ENCODE measurements at regions not wholly inside any gene's neighbourhood (a gene's known extent, or its start where the extent isn't known, plus 50 kb on each side); places are given as distances from the start of the nearest gene placed in this dataset.
"Not testable (repeated sequence)": the region's sequence is repeated elsewhere in the genome, so short reads cannot be mapped to it uniquely, and the experiment has no call there.

DNA sequence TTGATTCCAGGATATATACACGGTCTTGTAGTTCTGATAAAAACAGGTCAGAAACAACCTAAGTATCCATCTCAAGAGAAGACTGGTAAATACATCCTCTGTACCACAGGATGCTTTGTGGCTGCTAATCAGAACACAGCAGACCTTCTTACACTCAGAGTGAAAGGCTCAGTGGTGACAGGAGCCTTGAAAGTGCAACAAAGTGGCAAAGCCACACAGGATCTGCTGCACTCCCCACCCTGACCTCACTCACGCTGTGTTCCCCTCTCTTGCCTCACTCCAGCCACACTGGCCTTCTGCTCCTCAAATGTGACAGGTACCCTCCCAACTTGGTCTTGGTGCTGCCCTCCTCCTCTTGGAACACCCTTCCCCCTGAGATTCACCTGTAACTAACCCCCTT, 98.1 kb upstream of the GRIP1 start:
- no peak for DNase-seq

DNA sequence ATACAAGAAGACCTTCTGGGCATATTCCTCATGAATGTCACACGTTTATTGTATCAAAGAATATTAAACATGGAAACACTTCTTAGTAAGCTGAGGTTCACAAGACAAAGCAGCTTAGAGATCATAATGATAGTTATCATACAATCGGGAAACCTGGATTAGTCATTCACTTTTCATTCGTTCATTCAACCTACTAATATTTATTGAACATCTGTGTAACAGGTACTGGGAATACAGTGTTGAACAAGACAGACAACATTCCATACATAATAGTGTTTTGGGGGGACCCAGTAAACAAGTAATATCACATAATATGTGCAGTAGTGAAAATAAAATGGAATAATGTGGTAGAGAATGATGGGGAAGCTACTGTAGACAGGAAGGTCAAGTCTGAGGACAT, 100.6 kb upstream of the GRIP1 start:
- DNase-seq, result no peak

DNA sequence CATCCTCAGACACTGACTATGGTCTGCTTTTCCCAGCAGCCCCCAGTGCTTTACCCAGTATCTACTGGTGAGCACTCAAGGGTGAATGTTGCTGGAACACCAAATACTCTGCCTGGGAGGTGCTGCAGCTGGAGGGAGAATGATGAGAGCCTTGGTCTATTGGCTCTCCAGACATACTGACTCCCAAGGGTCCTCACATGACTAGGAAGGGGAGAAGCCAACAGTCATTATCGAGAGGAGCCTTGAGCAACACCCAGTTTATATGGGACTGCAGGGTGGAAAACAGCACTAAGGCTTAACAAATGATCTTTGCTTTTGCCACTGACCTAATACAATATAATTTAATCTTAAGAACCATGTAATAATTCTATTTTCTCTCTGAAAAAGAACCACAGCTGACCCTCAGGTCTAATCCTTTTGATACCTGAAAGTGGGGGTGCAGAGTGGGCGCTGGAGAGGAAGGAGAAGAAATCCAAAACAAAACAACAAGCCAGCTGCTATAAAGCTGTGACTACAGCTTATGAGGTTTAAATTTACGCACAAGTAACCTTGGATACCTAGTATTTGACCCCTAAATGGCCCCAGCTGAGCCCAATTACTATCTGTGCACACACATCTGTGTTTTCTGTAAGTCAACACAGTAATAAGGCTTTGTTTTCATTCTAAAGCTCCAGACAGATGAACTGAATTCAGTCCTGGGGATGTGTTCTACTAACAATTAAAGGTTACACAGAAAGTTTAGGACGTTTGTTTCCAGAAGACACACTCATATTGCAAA, 107.8 kb upstream of the GRIP1 start:
- DNase-seq, result no peak

DNA sequence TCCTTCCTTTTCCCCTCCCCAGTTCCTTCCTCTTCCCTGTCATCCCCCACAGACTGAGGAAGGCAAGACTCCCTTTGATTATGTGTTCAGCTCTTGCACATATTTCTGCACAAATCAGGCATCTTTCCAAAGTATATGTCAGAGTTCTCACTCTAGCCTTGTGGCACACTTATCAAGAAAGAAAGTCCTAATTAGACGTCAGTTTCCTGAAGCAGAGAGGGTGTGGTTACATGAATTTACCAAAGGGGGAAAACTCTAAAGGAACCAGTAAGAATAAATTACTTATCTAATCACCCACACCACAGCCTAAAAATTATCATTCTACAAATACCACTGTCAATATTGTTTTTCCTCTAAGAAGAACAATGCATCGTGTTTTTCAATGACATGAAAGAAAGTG, 120.7 kb upstream of the GRIP1 start:
- DNase-seq, result peak in 1 of 2 experiments; percentile 11

DNA sequence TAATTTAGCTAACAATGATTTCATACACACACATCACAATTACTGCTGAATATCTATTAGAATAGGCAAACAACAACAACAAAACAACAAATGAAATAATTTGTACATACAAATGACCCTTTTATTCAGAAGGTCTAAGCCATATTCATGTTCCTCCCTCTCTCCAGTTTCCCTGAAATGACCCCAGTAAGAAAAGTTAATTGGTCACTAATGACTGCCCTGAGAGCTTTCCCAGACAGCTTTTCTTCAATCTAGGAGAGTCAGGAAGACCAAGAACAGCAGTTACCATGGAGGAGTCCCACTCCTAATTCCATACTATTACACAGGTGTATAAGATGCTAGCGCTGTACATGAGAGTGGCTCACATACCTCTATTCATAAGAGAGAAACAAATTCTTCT, 121.2 kb upstream of the GRIP1 start:
- DNase-seq, result no peak

DNA sequence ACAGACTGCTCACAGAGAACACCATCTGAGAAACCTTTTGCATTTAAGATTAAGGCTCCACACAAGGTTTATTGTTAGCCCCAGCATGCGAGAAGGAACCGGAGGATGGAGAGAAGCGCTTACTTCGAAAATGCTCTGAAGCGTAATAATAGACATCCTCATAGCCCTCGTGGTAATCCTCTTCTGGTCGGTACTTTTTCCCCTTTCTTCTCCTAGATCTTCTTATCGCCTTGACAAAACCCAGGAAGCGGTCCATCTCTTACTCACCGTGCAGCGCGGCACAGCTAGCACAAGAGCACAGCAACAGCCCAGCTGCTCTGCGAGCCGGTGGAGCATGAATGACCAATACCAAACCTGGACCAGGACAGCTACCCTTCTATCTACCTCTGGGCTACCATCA, 125.1 kb upstream of the GRIP1 start:
- peak in 1 of 2 experiments; percentile 55 for DNase-seq

DNA sequence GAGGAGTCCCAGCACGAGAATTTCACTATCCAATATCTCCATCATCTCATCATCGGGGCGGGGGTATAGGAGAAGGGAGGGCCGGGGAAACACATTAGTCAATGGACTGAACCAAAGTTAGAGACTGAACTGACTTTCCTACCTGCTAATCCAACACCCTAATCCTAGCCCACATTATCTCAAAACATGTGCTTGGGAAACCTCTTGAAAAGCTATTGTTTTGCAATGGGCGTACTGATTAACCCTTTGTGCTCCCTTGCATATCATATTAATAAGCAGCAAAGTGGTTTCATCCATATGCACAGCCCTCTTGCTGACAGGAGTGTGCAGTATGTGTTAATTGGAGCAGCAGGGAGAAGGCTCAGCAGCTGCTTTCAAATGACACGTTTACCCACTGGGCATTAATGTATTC, 125.7 kb upstream of the GRIP1 start:
- DNase-seq, result peak; percentile 62 to 76

DNA sequence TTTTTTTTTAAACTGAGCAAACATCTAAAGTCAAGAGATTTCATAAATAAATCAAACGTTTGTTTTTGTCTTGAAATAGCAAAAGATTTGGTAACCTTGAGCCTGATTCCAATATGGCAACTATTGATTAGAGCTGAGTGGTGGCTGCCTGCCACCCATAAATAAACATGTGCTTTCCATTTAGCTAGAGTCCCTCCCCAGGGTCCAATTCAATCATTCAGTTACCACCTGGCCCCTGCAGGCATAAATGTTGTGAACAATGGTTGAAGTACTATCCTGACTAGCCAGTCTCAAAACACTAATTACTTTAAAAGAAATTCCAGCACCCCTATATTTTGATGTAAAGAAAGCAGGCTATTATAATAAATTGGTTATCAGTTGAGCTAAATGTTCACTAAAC, 129.7 kb upstream of the GRIP1 start:
- DNase-seq, result peak in 1 of 2 experiments; percentile 32

DNA sequence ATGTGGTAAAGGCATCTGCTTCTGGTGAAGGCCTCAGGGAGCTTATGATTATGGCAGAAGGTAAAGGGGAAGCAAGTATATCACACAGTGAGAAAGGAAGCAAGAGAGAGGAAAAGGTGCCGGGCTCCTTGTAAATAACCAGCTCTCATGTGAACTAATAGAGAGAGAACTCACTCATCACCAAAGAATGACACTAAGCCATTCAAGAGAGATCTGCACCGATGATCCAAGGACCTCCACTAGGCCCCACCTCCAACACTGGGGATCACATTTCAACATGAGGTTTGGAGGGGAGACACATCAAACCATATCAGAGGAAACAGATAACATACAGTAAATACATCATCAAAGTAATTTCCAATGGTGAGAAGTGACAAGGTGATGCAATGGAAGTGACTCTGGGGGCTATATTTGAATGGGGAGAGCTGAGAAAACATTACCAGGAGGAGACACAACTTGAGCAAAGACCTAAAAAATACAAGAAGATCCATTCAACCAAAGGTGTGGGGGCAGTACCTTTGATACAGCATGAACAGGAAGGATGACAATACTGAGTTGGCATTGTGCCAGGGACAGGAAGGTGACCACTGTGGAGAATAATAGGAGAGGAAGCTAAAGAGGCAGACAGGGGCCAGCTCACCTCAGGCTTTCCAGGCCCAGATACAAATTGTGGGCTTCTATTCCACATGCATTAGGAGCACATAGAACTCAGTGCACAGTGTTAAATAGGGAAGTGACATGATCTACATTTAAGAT, 134.4 kb upstream of the GRIP1 start:
- no peak for DNase-seq

DNA sequence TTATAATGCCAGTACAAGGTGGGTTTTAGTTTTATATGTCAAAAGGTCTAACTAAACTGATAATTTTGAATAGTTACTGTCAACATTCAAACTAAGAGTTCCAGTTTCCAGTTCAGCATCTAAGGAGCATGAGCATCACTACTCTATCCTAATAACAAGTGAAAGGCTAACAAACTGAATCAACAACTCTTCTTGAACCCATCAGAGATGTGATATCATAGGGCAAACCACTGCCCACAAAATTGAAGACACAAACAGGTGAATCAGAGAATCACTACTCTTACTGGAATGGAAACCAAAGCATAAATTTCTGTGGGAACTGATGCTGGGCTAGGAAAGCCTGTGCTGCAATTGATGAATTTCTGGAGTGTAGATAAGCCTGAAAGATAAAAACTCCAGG, 140.7 kb upstream of the GRIP1 start:
- no peak for DNase-seq

DNA sequence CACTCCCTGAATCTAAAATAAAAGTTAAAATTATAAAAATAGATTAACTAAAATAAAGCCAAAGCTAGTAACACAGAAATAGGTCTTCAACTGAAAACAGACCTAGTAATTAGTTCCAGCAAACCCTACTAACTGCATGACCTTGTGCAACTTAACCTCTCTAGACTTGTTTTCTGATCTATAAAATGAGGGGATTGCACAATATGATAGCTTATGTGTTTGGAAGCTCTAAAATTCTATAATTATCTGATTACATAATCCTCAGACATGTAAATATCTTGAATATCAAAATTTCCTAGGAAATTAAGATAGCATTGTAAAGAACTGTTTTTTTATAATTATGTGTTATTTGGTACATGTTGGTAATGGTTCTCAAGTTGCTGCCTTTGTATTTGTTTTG, 144.1 kb upstream of the GRIP1 start:
- no peak for DNase-seq

DNA sequence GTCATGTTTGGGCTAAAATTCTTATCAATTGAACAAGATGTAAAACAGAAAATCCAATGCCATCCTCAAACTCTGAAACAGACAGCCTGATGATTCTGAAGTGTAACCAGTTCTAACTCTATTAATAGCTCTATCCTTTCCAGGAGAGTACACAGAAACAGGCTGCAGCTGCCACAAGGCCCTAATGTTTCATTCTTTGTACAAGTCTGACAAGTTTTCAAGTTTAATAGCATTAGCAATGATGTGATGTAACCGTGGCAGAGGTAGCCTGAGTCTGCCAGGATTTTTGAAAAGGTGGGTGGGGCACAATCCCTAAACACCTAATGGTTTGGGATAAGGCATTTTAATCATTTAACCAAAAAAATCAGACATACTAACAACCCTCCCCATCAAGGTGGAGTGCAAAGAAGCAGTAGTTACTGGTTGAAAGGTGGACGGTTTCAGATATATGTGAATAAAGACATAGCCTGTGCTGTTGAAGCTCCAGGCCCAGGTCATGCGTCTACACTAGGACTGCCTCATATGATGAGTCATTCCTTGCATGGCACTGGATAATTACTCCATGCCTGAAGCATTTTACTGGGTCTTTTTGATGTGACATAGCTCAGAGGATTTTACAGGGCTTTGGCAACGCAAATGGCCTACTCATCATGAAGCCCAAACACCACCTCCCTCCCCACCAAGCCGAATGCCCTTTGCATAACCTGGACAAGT, 145.1 kb upstream of the GRIP1 start:
- peak in 1 of 2 experiments; percentile 30 for DNase-seq

DNA sequence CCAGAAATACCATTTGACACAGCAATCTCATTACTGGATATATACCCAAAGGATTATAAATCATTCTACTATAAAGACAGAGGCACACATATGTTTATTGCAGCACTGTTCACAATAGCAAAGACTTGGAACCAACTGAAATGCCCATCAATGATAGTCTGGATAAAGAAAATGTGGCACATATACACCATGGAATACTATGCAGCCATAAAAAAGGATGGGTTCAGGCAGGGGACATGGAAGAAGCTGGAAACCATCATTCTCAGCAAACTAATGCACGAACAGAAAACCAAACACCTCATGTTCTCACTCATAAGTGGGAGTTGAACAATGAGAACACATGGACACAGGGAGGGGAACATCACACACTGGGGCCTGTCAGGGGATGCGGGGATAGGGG, 147.0 kb upstream of the GRIP1 start:
- DNase-seq, result not testable (repeated sequence)

DNA sequence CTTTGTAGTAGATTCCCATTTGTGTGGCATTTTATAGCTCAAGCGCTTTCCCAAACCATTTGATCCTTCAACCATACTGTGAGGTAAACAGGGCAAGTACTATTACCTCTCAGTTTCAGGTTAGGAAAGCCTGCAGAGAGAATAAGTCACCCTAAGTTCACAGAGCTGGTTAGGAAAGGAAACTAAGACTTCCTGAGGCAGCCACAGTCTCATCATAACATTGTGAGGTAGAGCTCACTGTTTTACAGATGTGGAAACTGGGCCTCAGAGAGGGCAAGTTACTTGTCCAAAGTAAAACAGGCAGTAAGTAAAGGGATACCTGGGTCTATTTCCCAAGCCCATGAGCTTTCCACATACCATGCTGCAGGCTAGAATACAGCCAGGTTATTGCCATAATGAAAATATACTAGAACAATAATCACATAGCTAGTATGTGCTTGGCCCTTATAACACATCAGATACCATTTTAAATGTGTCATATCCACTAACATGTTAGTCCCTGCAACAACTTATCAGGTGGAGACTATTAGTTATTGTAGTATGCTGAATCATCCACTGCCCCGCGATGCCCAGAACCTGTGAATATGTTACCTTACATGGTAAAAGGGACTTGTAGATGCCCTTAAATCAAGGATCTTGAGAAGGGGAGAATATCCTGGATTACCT, 150.9 kb upstream of the GRIP1 start:
- no peak for DNase-seq

DNA sequence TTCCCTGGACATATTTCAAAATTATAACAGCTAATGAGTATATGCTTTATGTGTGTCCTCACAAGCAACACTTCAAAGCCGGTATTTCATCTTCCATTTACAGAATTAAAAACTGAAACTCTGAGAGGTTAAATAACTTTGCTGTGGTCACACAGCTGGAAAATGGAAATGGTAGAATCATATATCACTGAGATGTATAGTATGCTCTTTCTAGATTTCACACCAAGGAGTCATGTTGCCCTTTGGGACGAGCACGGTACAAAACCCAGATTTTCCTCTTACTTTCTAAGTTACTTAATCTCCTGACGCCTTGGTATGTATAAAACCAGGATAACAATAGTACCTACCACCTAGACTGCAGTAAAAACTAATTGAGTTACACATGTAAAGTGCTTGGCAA, 152.6 kb upstream of the GRIP1 start:
- no peak for DNase-seq

DNA sequence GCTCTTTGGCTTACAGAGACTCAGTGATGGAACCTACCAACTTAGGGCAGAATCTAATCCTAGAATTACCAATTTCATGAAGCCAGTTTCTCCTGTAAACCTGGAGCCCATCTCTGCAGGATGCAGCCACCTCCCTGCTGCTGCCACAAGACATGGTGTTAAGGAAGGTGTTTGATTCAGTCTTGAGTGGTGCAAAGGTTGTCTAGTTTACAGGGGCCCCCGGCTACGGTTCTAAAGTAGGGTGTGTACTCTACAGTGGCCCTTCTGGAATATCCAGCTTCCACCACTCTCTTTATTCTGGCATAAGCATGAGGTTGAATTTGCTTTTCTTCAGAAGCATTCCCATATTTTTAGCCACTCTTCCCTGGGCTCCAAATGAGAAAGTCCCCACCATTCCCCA, 154.1 kb upstream of the GRIP1 start:
- DNase-seq, result no peak

DNA sequence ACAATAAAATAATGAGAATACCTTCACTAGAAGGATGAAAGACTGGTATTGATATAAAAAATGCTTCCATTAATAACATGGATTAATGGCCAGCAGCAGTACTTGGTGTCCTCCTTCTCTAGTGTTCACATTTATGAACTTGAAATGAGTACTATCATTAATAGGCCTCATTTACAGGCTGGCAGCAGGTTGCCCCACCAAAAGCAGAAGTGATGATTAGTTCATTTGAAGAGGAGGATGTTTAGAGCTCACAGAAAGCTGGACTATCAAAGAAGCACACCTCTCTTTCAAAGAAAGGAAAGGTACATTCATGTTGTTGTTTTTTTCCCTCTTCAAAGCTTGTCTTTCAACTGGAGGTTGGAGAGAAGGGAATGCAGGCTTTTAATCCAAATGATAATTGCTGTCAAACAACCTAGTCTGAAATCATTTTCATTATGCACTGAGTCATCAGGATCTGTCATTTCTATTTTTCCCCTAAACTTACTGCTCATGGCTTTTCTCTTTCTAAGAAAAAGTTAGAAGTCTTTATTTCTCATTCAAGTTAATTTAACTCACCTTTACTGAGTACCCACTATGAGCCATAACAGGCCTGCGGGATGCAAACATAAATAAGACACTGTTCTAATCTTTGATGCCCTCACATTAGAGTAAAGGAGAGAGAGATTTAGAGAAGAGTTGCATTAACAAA, 157.9 kb upstream of the GRIP1 start:
- DNase-seq, result no peak

DNA sequence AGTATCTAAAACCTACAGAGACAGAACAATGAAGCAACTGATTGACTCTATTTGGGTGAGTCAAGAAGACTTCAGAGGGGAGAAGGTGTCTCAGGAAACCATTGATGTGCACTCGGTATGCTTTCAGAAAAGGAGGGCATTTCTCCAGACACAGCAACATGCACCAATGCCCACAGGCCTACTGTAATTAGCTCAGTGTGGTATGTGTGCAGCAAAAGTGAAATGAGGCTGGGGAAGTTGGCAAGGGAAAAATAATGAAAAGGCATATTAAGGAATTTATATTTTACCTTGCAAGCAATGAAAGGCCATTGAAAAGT, 158.4 kb upstream of the GRIP1 start:
- DNase-seq, result no peak

DNA sequence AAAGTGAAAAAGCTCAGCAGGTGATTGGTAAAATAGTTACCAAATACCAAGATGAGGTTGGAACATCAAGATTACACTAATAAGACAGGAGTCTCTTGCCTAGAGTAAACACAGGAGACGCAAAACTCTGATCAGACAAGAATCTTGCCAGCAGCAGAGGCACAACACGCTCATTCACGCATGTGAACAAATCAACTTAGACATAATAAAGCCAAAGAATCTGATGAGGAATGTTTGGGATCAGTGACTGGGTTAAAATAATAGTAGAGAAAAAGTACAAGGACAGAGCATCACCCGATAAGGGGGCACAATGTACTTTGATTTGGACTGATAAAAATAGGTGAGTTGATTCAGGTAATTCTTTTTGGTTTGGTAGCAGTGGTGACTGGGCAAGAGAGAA, 159.5 kb upstream of the GRIP1 start:
- no peak for DNase-seq

DNA sequence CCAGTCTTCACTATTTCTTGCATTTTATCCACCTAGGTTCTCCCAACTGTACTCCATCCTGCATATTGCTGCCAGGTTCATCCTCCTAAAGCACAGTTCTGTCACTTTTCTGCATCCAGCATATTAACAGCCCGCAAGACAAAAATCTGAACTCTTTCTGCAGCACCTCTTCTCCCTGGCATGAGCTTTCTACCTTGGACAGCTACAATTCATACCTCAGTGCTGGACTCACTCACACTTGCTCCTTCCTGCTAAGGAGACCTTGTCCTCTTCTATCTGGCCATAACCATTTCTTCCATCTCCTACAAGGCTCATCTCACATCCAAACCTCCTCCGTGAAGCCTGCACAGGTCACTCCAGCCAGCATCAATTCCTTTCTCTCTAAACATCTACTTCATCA, 170.1 kb upstream of the GRIP1 start:
- no peak for DNase-seq

DNA sequence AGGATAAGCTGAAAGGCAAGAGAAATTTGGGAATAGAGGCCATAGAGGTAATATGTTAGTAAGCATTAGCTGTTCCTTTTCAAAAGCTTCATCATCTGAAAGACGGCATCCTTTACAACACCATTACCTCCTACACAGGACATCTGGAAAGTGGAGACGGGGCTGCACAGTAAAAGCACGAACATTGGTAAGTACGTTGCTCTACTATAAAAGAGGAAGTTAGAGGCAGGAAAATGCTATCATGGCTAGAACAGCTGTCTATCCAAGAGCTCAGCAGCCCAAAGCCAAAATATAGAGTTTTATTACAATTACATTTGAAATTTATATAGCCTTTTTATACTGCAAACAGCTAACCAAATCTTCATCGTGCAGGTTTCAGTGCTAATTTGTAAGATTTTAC, 172.3 kb upstream of the GRIP1 start:
- DNase-seq, result no peak

DNA sequence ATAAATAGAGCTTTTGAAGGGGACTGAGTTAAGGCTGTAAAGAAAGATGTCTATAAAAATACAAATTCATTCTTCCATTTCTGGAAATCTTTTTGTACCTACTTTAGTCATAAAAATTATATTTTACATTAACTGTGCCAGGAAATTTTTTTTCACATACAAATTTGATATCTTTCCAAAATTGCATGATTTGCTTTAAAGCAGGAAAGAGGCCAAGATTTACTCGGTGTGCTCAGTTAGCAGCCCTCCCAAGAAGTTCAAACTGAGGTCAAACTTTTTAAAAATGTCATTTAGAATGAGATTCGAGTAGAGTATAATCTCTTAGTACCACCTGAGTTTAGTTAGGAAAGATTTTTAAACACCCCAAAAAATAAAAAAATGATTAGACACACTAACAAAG, 173.2 kb upstream of the GRIP1 start:
- DNase-seq, result peak in 1 of 2 experiments; percentile 39

DNA sequence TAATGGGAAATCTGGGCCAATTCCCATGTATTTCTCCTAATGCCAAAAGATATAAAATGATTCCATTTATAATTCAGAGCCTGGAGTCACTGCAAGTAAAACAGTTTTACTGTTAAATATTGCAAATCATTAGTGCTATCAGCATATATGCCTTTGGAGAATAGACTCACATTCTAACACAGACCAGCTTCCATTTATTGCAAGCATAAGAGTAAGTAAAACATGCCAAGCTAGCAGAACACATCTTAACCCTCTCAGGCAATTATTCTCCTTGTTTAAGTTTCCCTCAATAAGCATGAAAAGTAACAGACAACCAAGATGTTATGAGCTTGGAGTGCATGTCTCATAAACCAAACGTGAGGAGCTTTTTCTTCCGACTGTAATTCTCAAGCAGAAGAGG, 173.9 kb upstream of the GRIP1 start:
- DNase-seq, result no peak

All from NCI-H446 (cell line).